ENCODE measurements at regions not wholly inside any gene's neighbourhood (a gene's known extent, or its start where the extent isn't known, plus 50 kb on each side); places are given as distances from the start of the nearest gene placed in this dataset.

DNA sequence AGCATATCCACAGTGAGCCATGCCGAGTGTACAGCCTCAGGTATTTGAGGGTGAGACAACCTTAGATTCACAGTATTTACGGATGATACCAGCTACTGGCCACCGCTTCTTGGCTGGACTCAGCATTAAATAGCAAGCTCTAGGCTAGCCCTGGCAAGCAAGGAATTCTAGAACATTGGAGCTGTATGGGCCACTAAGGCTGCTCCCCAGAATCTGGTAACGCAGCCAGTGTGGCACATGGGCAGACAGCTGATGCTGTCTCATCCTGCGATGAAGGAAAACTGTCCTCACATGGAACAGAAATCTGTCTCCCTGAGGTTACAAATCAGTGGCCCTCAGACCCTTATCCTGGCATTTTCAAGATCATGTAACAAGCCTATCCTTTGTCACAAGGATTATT, 57.6 kb upstream of the RGMA start:
- TF ChIP-seq POLR2AphosphoS5 (IDR thresholded peaks at IDR 0.05; ENCODE audit: low read depth, low read length) (no peak), REST (IDR thresholded peaks at IDR 0.05; ENCODE audit: insufficient read depth in 1 of 2, low read depth in 2 of 2, low read length in 2 of 2) (no peak), SIN3A (IDR thresholded peaks at IDR 0.05; ENCODE audit: borderline replicate concordance, insufficient read depth, low read length) (no peak), FOXP2 (optimal IDR thresholded peaks at IDR 0.05; ENCODE audit: borderline replicate concordance, extremely low read depth, extremely low read length, insufficient read depth) (no peak), TAF1 (IDR thresholded peaks at IDR 0.05; ENCODE audit: borderline replicate concordance, insufficient read depth, low read length) (no peak)

DNA sequence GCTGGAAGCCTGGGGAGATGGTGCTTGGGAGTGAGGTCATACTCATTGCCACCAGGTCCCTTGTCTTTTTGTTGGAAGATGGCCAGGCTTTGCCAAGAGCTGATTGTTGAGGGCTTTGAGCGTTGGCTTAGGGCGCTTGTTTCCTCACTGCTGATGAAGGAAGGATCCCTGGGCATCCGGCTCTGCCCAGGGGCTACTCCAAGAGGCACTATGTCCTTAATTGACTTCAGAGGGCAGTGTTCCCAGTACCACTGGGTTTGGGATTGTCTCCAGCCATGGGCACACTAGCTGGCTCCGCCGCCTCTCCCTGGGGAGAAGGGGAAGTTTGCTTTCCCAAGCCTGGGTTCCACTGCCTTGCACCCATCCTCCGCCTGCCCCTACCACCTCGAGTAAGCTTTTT, 57.2 kb upstream of the RGMA start:
- TF ChIP-seq POLR2AphosphoS5 (IDR thresholded peaks at IDR 0.05; ENCODE audit: low read depth, low read length): no peak
- TF ChIP-seq REST (IDR thresholded peaks at IDR 0.05; ENCODE audit: insufficient read depth in 1 of 2, low read depth in 2 of 2, low read length in 2 of 2): no peak
- no peak for TF ChIP-seq SIN3A (IDR thresholded peaks at IDR 0.05; ENCODE audit: borderline replicate concordance, insufficient read depth, low read length)
- TF ChIP-seq FOXP2 (optimal IDR thresholded peaks at IDR 0.05; ENCODE audit: borderline replicate concordance, extremely low read depth, extremely low read length, insufficient read depth): no peak

GRCh38 chr15:93144463-93145236, 55.6 kb upstream of the RGMA start:
- TF ChIP-seq REST (IDR thresholded peaks at IDR 0.05; ENCODE audit: insufficient read depth in 1 of 2, low read depth in 2 of 2, low read length in 2 of 2) (no peak), SIN3A (IDR thresholded peaks at IDR 0.05; ENCODE audit: borderline replicate concordance, insufficient read depth, low read length) (no peak), POLR2AphosphoS5 (IDR thresholded peaks at IDR 0.05; ENCODE audit: low read depth, low read length) (no peak), TAF1 (IDR thresholded peaks at IDR 0.05; ENCODE audit: borderline replicate concordance, insufficient read depth, low read length) (no peak), FOXP2 (optimal IDR thresholded peaks at IDR 0.05; ENCODE audit: borderline replicate concordance, extremely low read depth, extremely low read length, insufficient read depth) (no peak)

GRCh38 chr15:93143186-93143585, 54.2 kb upstream of the RGMA start:
- TF ChIP-seq REST (IDR thresholded peaks at IDR 0.05; ENCODE audit: insufficient read depth in 1 of 2, low read depth in 2 of 2, low read length in 2 of 2): no peak
- TF ChIP-seq SIN3A (IDR thresholded peaks at IDR 0.05; ENCODE audit: borderline replicate concordance, insufficient read depth, low read length): no peak
- TF ChIP-seq POLR2AphosphoS5 (IDR thresholded peaks at IDR 0.05; ENCODE audit: low read depth, low read length): no peak
- TF ChIP-seq FOXP2 (optimal IDR thresholded peaks at IDR 0.05; ENCODE audit: borderline replicate concordance, extremely low read depth, extremely low read length, insufficient read depth): no peak
- no peak for TF ChIP-seq TAF1 (IDR thresholded peaks at IDR 0.05; ENCODE audit: borderline replicate concordance, insufficient read depth, low read length)

Data from PFSK-1 (cell line).